Neural cell (in vitro differentiated cells): ENCODE measurements at regions not wholly inside any gene's neighbourhood (a gene's known extent, or its start where the extent isn't known, plus 50 kb on each side); places are given as distances from the start of the nearest gene placed in this dataset.

Experiments used
- H2AFZ ChIP-seq: fragments of 200-600, 300-800 bp; sonication (generic), shearing (Covaris generic); 2 replicates; pipeline ENCODE4 v1.6.0; 2014; ENCODE audit warnings: low read depth, mild to moderate bottlenecking, antibody characterized with exemption, low read length, moderate library complexity
- H3F3A ChIP-seq: fragments of 200-600 bp; shearing (Covaris generic); 2 replicates; pipeline ENCODE4 v1.6.1; 2016; ENCODE audit warnings: mild to moderate bottlenecking, moderate library complexity, mixed read lengths, antibody characterized with exemption, low read length; ENCODE audit not compliant: insufficient read depth, poor library complexity, severe bottlenecking
- H3K27ac ChIP-seq: fragments of 200-600, 300-800 bp; sonication (generic), shearing (Covaris generic); 2 replicates; pipeline ENCODE4 v1.5.1; 2014; ENCODE audit warnings: mild to moderate bottlenecking, low read length, moderate library complexity
- H3K27me3 ChIP-seq: fragments of 300-800, 200-600 bp; sonication (generic), shearing (Covaris generic); 2 replicates; pipeline ENCODE4 v1.6.0; 2014; ENCODE audit warnings: mild to moderate bottlenecking, low read depth, low read length, moderate library complexity; ENCODE audit not compliant: insufficient read depth
- H3K36me3 ChIP-seq: fragments of 300-800, 200-600 bp; sonication (generic), shearing (Covaris generic); 2 replicates; pipeline ENCODE4 v1.5.1; 2014; ENCODE audit warnings: mild to moderate bottlenecking, antibody characterized with exemption, low read length, moderate library complexity; ENCODE audit not compliant: insufficient read depth
- H3K4me2 ChIP-seq: fragments of 300-800, 200-600 bp; sonication (generic), shearing (Covaris generic); 2 replicates; pipeline ENCODE4 v1.6.0; 2014; ENCODE audit warnings: mild to moderate bottlenecking, low read length
- H3K4me3 ChIP-seq: fragments of 300-800, 200-600 bp; sonication (generic), shearing (Covaris generic); 2 replicates; pipeline ENCODE4 v1.5.1; 2014; ENCODE audit warnings: mild to moderate bottlenecking, low read length, moderate library complexity
- H3K79me2 ChIP-seq: fragments of 200-600 bp; shearing (Covaris generic); replicated peaks from 2 replicates; pipeline ENCODE4 v1.6.0; 2014; ENCODE audit warnings: mild to moderate bottlenecking, low read length, moderate library complexity; ENCODE audit not compliant: insufficient read depth
- H3K9ac ChIP-seq: fragments of 300-800, 200-600 bp; sonication (generic), shearing (Covaris generic); 2 replicates; pipeline ENCODE4 v1.6.1; 2016; ENCODE audit warnings: mild to moderate bottlenecking, low read length, mixed read lengths
- H3K9me2 ChIP-seq: fragments of 200-600 bp; shearing (Covaris generic); 2 replicates; pipeline ENCODE4 v1.6.1; 2016; ENCODE audit warnings: mild to moderate bottlenecking, low read length, mixed read lengths; ENCODE audit not compliant: insufficient read depth
- H3K9me3 ChIP-seq: fragments of 200-600, 300-800 bp; sonication (generic), shearing (Covaris generic); 2 replicates; pipeline ENCODE4 v1.6.1; 2016; ENCODE audit warnings: mild to moderate bottlenecking, mixed run types, low read length, moderate library complexity, mixed read lengths
- H4K20me1 ChIP-seq: fragments of 200-600 bp; shearing (Covaris generic); 2 replicates; pipeline ENCODE4 v1.6.1; 2016; ENCODE audit warnings: mild to moderate bottlenecking, mixed run types; ENCODE audit not compliant: insufficient read depth
- CTCF ChIP-seq: fragments of 450-650 bp; IDR thresholded peaks from 2 replicates; pipeline ENCODE4 v1.5.1; 2014; ENCODE audit warnings: antibody characterized with exemption, mild to moderate bottlenecking, moderate library complexity; ENCODE audit not compliant: poor library complexity, severe bottlenecking
- EP300 ChIP-seq: fragments of 450-650 bp; conservative IDR thresholded peaks from 2 replicates; pipeline ENCODE4 v1.6.1; 2014; ENCODE audit warnings: antibody characterized with exemption, mild to moderate bottlenecking, moderate library complexity; ENCODE audit not compliant: poor library complexity, severe bottlenecking
- EZH2 ChIP-seq: fragments of 200-600, 300-800 bp; shearing (Covaris generic), sonication (generic); IDR thresholded peaks from 2 replicates; pipeline ENCODE4 v1.6.1; 2014; ENCODE audit warnings: antibody characterized with exemption, low read length, borderline replicate concordance, mild to moderate bottlenecking; ENCODE audit not compliant: insufficient read depth, poor library complexity, severe bottlenecking
- MXI1 ChIP-seq: fragments of 450-650 bp; conservative IDR thresholded peaks from 2 replicates; pipeline ENCODE4 v1.6.1; 2014; ENCODE audit warnings: antibody characterized with exemption, mild to moderate bottlenecking; ENCODE audit not compliant: poor library complexity, severe bottlenecking
- POLR2AphosphoS5 ChIP-seq: IDR thresholded peaks from 2 replicates; pipeline ENCODE4 v1.6.1; 2012
- RAD21 ChIP-seq: fragments of 450-650 bp; conservative IDR thresholded peaks from 2 replicates; pipeline ENCODE4 v1.6.1; 2014; ENCODE audit warnings: antibody characterized with exemption, mild to moderate bottlenecking, moderate library complexity
- SMC3 ChIP-seq: fragments of 450-650 bp; conservative IDR thresholded peaks from 2 replicates; pipeline ENCODE4 v1.6.1; 2014; ENCODE audit warnings: antibody characterized with exemption, mild to moderate bottlenecking, moderate library complexity; ENCODE audit not compliant: poor library complexity
- TAF1 ChIP-seq: IDR thresholded peaks from 2 replicates; pipeline ENCODE4 v1.6.1; 2012; ENCODE audit warnings: low read depth
- TF ChIP-seq, protein P1 (sequence below): IDR thresholded peaks from 2 replicates; pipeline ENCODE4 v1.6.1; 2012; ENCODE audit warnings: borderline replicate concordance

GRCh38 chr11:32323814-32324130 is 111.6 kb downstream of the WT1 start:
- Histone ChIP-seq H3K4me2 (no peak overlapping the region), H3K79me2 (no peaks in the 10 kb centered on the region), H3K9ac (no peak overlapping the region), H3K9me3 (no peaks in the 10 kb centered on the region), H2AFZ (no peak overlapping the region), H3F3A (no peaks in the 10 kb centered on the region), H3K27me3 (no peaks in the 10 kb centered on the region), H3K36me3 (no peaks in the 10 kb centered on the region), H3K4me3 (no peak overlapping the region), H4K20me1 (no peaks in the 10 kb centered on the region), H3K27ac (no peak overlapping the region), H3K9me2 (no peaks in the 10 kb centered on the region)
- no peak for TF ChIP-seq POLR2AphosphoS5
- peak; percentile 14 for TF ChIP-seq CTCF
- no peak for TF ChIP-seq SMC3
- TF ChIP-seq, protein P1, sequence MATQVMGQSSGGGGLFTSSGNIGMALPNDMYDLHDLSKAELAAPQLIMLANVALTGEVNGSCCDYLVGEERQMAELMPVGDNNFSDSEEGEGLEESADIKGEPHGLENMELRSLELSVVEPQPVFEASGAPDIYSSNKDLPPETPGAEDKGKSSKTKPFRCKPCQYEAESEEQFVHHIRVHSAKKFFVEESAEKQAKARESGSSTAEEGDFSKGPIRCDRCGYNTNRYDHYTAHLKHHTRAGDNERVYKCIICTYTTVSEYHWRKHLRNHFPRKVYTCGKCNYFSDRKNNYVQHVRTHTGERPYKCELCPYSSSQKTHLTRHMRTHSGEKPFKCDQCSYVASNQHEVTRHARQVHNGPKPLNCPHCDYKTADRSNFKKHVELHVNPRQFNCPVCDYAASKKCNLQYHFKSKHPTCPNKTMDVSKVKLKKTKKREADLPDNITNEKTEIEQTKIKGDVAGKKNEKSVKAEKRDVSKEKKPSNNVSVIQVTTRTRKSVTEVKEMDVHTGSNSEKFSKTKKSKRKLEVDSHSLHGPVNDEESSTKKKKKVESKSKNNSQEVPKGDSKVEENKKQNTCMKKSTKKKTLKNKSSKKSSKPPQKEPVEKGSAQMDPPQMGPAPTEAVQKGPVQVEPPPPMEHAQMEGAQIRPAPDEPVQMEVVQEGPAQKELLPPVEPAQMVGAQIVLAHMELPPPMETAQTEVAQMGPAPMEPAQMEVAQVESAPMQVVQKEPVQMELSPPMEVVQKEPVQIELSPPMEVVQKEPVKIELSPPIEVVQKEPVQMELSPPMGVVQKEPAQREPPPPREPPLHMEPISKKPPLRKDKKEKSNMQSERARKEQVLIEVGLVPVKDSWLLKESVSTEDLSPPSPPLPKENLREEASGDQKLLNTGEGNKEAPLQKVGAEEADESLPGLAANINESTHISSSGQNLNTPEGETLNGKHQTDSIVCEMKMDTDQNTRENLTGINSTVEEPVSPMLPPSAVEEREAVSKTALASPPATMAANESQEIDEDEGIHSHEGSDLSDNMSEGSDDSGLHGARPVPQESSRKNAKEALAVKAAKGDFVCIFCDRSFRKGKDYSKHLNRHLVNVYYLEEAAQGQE: no peak
- no peak for TF ChIP-seq TAF1
- TF ChIP-seq MXI1: no peak

GRCh38 chr11:32325187-32325586 is 110.2 kb downstream of the WT1 start:
- TF ChIP-seq TAF1 (no peak), EZH2 (no peak), RAD21 (no peak), MXI1 (no peak), POLR2AphosphoS5 (no peak), CTCF (no peak), SMC3 (no peak), EP300 (no peak)
- TF ChIP-seq, protein P1: no peak
- Histone ChIP-seq H3K27ac (no peak overlapping the region), H3K9ac (no peak overlapping the region), H3K79me2 (no peaks in the 10 kb centered on the region), H3K9me3 (no peaks in the 10 kb centered on the region), H3K27me3 (no peaks in the 10 kb centered on the region), H3K4me3 (no peak overlapping the region), H3K4me2 (no peak overlapping the region), H4K20me1 (no peaks in the 10 kb centered on the region), H2AFZ (no peak overlapping the region), H3K9me2 (no peaks in the 10 kb centered on the region), H3F3A (no peaks in the 10 kb centered on the region), H3K36me3 (no peaks in the 10 kb centered on the region)
